ENCODE measurements at regions not wholly inside any gene's neighbourhood (a gene's known extent, or its start where the extent isn't known, plus 50 kb on each side); places are given as distances from the start of the nearest gene placed in this dataset.
"Not testable (repeated sequence)": the region's sequence is repeated elsewhere in the genome, so short reads cannot be mapped to it uniquely, and the experiment has no call there.

DNA sequence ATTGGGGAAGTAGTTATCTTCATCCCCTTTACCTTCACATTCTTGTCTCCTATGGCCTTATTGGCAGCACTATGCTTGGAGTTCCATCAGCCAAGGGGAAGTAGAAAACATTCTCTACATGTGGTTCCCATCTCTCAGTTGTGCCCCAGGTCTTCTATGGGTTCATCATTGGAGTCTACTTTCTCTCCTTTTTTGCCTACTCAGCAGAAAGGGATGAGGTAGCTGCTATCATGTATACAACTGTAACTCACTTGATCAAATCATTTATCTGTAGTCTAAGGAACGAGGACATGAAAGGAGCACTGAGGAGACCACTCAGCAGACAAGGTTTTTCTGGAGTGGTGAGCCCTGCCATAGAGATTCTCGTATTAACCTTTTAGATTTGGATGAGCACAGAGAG, 119.0 kb upstream of the OR13H1 start:
- Histone ChIP-seq H3K9ac (ENCODE audit: control insufficient read depth, insufficient read depth, low read length) (no peak overlapping the region), H2AFZ (ENCODE audit: control insufficient read depth, low read depth, low read length) (no peak overlapping the region), H3K4me3 (no peak overlapping the region), H4K20me1 (ENCODE audit: control insufficient read depth, insufficient read depth) (no peaks in the 10 kb centered on the region), H3K27ac (ENCODE audit: control insufficient read depth, insufficient read depth) (no peak overlapping the region), H3K27me3 (replicated peaks in 1 of 2; ENCODE audit: control insufficient read depth in 2 of 2, insufficient read depth in 2 of 2, low read length in 1 of 2) (no peaks in the 10 kb centered on the region), H3K4me1 (ENCODE audit: control insufficient read depth, insufficient read depth, low read length) (no peaks in the 10 kb centered on the region), H3K79me2 (ENCODE audit: control insufficient read depth, insufficient read depth, low read length) (no peaks in the 10 kb centered on the region), H3K9me3 (replicated peaks; ENCODE audit: control insufficient read depth, insufficient read depth, low read length) (no peaks in the 10 kb centered on the region), H3K4me2 (ENCODE audit: control insufficient read depth, insufficient read depth) (no peak overlapping the region), H3K36me3 (ENCODE audit: control insufficient read depth in 2 of 2, insufficient read depth in 2 of 2, low read length in 1 of 2) (no peaks in the 10 kb centered on the region)
- POLR2A ChIA-PET: no interaction called here
- intact Hi-C loops (cut with micrococcal nuclease; ENCODE audit: unreplicated experiment) (no loop called here), in situ Hi-C loops (cut with MboI) (no loop called here)
- no peak for DNase-seq (ENCODE audit: low read depth, low spot score)
- SMC1A ChIA-PET (ENCODE audit: uncharacterized antibody, unreplicated experiment): no interaction called here
- no peak for ATAC-seq
- FAIRE-seq: no peak
- WGBS (ENCODE audit: insufficient coverage, insufficient replicate concordance, low lambda C conversion rate, missing lambda C conversion rate): 0% methylated on average over 2 of the region's 2 CpGs
- RAD21 ChIA-PET (ENCODE audit: unreplicated experiment): no interaction called here
- CTCF ChIA-PET: no interaction called here
- TF ChIP-seq RELB (IDR thresholded peaks at IDR 0.05; ENCODE audit: low read depth) (no peak), BCLAF1 (IDR thresholded peaks at IDR 0.05) (no peak), SKIL (IDR thresholded peaks at IDR 0.05; ENCODE audit: low read depth, poor library complexity, severe bottlenecking) (no peak), POLR2AphosphoS5 (IDR thresholded peaks at IDR 0.05; ENCODE audit: low read length) (no peak), MXI1 (IDR thresholded peaks at IDR 0.05; ENCODE audit: low read depth, low read length) (no peak)
- no TSS peak for BruUV-seq (replicated peaks)

GRCh38 chrX:131430465-131430864, 113.4 kb upstream of the OR13H1 start:
- WGBS (ENCODE audit: insufficient coverage, insufficient replicate concordance, low lambda C conversion rate, missing lambda C conversion rate): 18% methylated on average over 1 of the region's 1 CpG
- H3K36me3 ChIP-seq (ENCODE audit: control insufficient read depth in 2 of 2, insufficient read depth in 2 of 2, low read length in 1 of 2); BruUV-seq (replicated peaks); H3K4me1 ChIP-seq (ENCODE audit: control insufficient read depth, insufficient read depth, low read length); DNase-seq (ENCODE audit: low read depth, low spot score); POLR2A ChIA-PET; H3K27ac ChIP-seq (ENCODE audit: control insufficient read depth, insufficient read depth); H3K4me3 ChIP-seq; H3K4me2 ChIP-seq (ENCODE audit: control insufficient read depth, insufficient read depth); H4K20me1 ChIP-seq (ENCODE audit: control insufficient read depth, insufficient read depth); FAIRE-seq; ATAC-seq; H2AFZ ChIP-seq (ENCODE audit: control insufficient read depth, low read depth, low read length); SMC1A ChIA-PET (ENCODE audit: uncharacterized antibody, unreplicated experiment); H3K27me3 ChIP-seq (replicated peaks in 1 of 2; ENCODE audit: control insufficient read depth in 2 of 2, insufficient read depth in 2 of 2, low read length in 1 of 2); RAD21 ChIA-PET (ENCODE audit: unreplicated experiment); H3K9me3 ChIP-seq (replicated peaks; ENCODE audit: control insufficient read depth, insufficient read depth, low read length); H3K79me2 ChIP-seq (ENCODE audit: control insufficient read depth, insufficient read depth, low read length); intact Hi-C loops (cut with micrococcal nuclease; ENCODE audit: unreplicated experiment); CTCF ChIA-PET; H3K9ac ChIP-seq (ENCODE audit: control insufficient read depth, insufficient read depth, low read length); in situ Hi-C loops (cut with MboI): not testable (repeated sequence)

Measured in GM12878 (cell line).